Ishikawa (cell line): ENCODE measurements at regions not wholly inside any gene's neighbourhood (a gene's known extent, or its start where the extent isn't known, plus 50 kb on each side); places are given as distances from the start of the nearest gene placed in this dataset.

Source experiments
- CEBPB ChIP-seq: IDR thresholded peaks from 2 replicates; pipeline ENCODE4 v1.6.1; 2012
- CREB1 ChIP-seq: IDR thresholded peaks from 2 replicates; pipeline ENCODE4 v1.6.1; 2012; ENCODE audit warnings: low read depth
- EGR1 ChIP-seq: IDR thresholded peaks from 2 replicates; pipeline ENCODE4 v1.6.1; 2012
- EP300 ChIP-seq: IDR thresholded peaks from 2 replicates; pipeline ENCODE4 v1.6.1; 2012; ENCODE audit warnings: borderline replicate concordance
- FOXM1 ChIP-seq: IDR thresholded peaks from 2 replicates; pipeline ENCODE4 v1.6.1; 2012; ENCODE audit warnings: low read depth, borderline replicate concordance
- MAX ChIP-seq: IDR thresholded peaks from 2 replicates; pipeline ENCODE4 v1.6.1; 2012
- NFIC ChIP-seq: IDR thresholded peaks from 2 replicates; pipeline ENCODE4 v1.6.1; 2012
- RAD21 ChIP-seq: IDR thresholded peaks from 2 replicates; pipeline ENCODE4 v1.6.1; 2012; ENCODE audit warnings: low read depth
- REST ChIP-seq: IDR thresholded peaks from 2 replicates; pipeline ENCODE4 v1.6.1; 2012; ENCODE audit warnings: low read depth, mild to moderate bottlenecking
- TAF1 ChIP-seq: IDR thresholded peaks from 2 replicates; pipeline ENCODE4 v1.6.1; 2012; ENCODE audit warnings: low read depth, mild to moderate bottlenecking
- TCF12 ChIP-seq: IDR thresholded peaks from 2 replicates; pipeline ENCODE4 v1.6.1; 2012; ENCODE audit warnings: low read depth
- TEAD4 ChIP-seq: IDR thresholded peaks from 2 replicates; pipeline ENCODE4 v1.6.1; 2012
- USF1 ChIP-seq: IDR thresholded peaks from 2 replicates; pipeline ENCODE4 v1.6.1; 2012
- YY1 ChIP-seq: IDR thresholded peaks from 2 replicates; pipeline ENCODE4 v1.6.1; 2012; ENCODE audit warnings: low read depth
- ZBTB7A ChIP-seq: IDR thresholded peaks from 2 replicates; pipeline ENCODE4 v1.6.1; 2012; ENCODE audit warnings: low read depth

DNA sequence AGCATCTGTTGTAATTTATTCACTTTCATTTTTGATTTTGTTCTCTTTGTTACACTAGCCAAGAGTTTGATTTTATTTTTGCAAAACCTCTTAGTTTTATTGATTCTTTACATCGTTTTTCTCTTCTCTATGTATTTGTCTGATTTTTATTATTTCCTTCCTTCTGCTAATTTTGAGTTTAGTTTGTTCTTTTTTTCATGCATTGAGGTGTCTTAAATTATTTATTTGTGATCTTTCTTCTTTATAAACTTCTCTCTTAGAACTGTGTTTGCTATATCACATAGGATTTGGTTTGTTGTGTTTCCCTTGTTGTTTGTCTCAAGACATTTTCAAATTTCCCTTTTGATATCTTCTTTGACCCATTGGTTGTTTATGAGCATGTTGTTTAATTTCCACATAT is 51.7 kb upstream of the NFKBIA start:
- no peak for TF ChIP-seq YY1

- no peak for TF ChIP-seq TAF1
- TF ChIP-seq EGR1 = no peak
- no peak for TF ChIP-seq NFIC
- TF ChIP-seq TCF12 = no peak
- no peak for TF ChIP-seq ZBTB7A
- no peak for TF ChIP-seq USF1
- TF ChIP-seq CEBPB = no peak
- TF ChIP-seq CREB1 = no peak
- no peak for TF ChIP-seq MAX
- TF ChIP-seq YY1 = no peak
- TF ChIP-seq RAD21 = no peak
- TF ChIP-seq TEAD4 = no peak
- TF ChIP-seq REST = no peak
- TF ChIP-seq EP300 = no peak
- no peak for TF ChIP-seq FOXM1
Measured at GRCh38 chr14:35458442-35458841, 53.9 kb upstream of the NFKBIA start.

DNA sequence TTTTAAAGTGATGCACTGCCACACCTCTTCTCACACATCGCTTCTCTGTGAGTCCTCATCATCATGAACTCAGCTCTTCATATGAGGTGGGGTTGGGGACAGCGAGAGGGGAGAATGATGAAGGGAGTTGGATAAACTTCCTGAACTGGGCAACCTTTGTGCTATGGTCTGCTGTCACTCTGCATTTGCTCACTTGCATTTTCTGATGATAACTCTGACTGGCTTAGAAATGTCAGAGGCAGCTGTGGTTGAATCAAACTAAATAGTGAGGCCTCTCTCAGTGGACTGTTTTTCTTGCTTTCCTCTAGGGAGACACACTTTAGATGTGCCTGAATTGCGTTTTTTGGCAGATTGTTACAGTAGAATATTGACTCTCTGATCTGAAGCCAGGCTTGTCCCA is 55.2 kb upstream of the NFKBIA start:
- TF ChIP-seq RAD21 = no peak

DNA sequence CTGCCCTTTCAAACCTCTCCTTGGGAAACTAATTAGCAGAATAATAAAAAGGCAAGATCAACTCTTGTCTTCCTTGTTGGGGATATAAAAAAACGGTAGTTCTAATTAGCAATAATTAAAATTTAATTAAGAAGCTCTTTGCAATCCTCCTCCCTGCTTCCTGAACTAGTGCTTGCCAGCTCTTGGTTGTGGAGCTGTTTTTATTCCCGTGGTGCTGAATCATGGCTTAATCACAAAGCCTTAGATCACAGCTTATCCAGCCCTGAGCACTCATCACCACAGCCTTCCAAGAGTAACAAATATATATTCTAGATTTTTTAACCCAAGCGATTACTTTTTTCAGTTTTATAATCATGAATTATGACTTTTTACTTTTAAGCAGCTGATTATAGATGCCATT is 63.2 kb upstream of the INSM2 start:
- peak; percentile 84 for TF ChIP-seq REST
- no peak for TF ChIP-seq CREB1

DNA sequence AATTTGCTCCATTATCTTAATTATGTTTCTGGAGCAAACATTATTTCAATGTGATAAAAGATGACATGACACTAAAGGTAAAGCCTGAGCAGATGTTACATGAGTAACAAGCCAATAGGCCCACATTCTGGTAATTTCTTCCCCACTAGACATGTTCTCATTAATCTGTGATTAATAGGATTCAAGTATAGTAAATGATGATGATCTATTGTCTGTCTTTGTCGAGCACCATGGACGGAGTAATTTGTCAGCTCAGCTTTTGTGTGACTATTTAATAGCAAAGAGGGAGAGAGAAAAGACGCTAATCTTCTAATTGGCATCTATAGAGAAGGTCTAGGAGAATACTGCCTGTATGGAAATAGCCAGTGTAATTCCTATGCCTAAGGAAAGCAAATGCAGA is 62.2 kb upstream of the INSM2 start:
- TF ChIP-seq MAX = no peak
- TF ChIP-seq FOXM1 = no peak
- no peak for TF ChIP-seq TAF1
- no peak for TF ChIP-seq CEBPB
- no peak for TF ChIP-seq ZBTB7A
- TF ChIP-seq EGR1 = no peak
- TF ChIP-seq RAD21 = no peak

DNA sequence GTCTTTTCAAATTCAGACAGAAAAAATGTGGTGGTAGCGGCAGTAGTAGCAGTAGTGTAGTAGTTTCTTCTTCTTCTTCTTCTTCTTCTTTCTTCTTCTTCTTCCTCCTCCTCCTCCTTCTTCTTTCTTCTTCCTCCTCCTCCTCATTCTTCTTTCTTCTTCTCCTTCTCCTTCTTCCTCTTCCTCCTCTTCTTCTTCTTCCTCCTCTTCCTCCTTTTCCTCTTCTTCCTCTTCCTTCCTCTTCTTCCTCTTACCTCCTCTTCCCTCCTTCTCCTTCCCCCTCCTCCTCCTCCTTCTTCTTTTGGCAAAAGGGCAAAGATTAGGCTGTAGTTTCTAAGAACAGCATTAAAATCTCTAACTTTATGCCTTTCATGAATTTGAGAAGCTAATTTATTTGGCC is 59.6 kb upstream of the INSM2 start:
- TF ChIP-seq FOXM1 (no peak), CEBPB (no peak), TEAD4 (no peak), MAX (no peak), USF1 (no peak)

GRCh38 chr14:35480119-35480769 is 53.7 kb upstream of the INSM2 start:
- TF ChIP-seq EP300 = no peak
- no peak for TF ChIP-seq TAF1
- TF ChIP-seq FOXM1 = no peak
- no peak for TF ChIP-seq TEAD4
- no peak for TF ChIP-seq USF1
- no peak for TF ChIP-seq TCF12
- no peak for TF ChIP-seq YY1
- TF ChIP-seq CREB1 = no peak
- TF ChIP-seq REST = no peak
